ENCODE measurements at regions not wholly inside any gene's neighbourhood (a gene's known extent, or its start where the extent isn't known, plus 50 kb on each side); places are given as distances from the start of the nearest gene placed in this dataset.

GRCh38 chr7:54354436-54354835 lies 187.7 kb upstream of the VSTM2A start:
- no peak for TF ChIP-seq ZNF143 (CRISPR knock-in tag; IDR thresholded peaks at IDR 0.05)
- TF ChIP-seq MAFG (CRISPR knock-in tag; IDR thresholded peaks at IDR 0.05): no peak
- TF ChIP-seq KAT7 (CRISPR knock-in tag; IDR thresholded peaks at IDR 0.05; ENCODE audit: borderline replicate concordance): no peak
- no peak for TF ChIP-seq ZNF598 (CRISPR knock-in tag; IDR thresholded peaks at IDR 0.05; ENCODE audit: borderline replicate concordance)
- no peak for TF ChIP-seq IRF1 (CRISPR knock-in tag; IDR thresholded peaks at IDR 0.05; ENCODE audit: low read depth)
